GM19351 (cell line): ENCODE measurements at regions not wholly inside any gene's neighbourhood (a gene's known extent, or its start where the extent isn't known, plus 50 kb on each side); places are given as distances from the start of the nearest gene placed in this dataset.

Experiments used
- ATAC-seq: cut with Tn5 transposase; IDR thresholded peaks from one replicate; pipeline ENCODE4 v1.9.1; 2021; ENCODE audit warnings: mild to moderate bottlenecking, moderate library complexity; ENCODE audit not compliant: unreplicated experiment

GRCh38 chr7:19448091-19448490 lies 260.7 kb downstream of the POLR1F start:
- no peak for ATAC-seq

DNA sequence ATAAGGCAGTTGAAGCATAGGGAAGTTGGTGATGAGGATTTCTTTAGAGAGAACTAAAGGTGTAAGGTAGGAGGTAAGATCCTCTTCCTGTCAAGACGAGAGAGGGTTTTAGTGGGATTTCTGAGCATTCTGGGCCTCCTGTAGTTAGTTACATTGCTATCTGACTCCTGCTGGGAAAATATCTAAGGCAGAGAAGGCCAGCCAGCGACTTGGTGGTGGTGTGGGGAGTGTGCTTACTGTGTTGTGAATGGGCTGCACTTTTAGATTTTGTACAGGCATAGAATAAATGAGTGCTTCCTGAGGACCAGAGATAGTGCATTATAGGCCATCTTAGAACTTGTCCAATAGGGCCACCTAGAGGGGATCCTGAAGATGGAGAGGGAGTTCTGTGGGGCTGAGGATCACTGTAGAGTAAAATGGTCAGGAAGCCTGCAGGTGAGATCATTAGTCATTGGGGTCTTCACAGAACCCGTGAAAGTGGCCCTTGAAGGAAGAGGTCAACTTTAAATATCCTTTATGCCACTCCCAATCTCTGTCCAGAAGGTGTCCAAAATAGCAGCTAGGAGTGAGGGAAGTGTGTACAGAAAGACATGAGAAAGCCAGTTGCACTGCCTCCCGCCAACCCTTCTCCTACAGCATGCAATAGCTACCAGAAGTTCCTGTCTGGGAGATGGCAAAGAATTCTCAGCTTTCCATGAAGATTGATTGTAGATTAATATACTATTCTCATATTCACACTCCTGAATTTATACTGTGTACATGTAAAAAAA lies 266.6 kb downstream of the POLR1F start:
- peak; percentile 78 for ATAC-seq

DNA sequence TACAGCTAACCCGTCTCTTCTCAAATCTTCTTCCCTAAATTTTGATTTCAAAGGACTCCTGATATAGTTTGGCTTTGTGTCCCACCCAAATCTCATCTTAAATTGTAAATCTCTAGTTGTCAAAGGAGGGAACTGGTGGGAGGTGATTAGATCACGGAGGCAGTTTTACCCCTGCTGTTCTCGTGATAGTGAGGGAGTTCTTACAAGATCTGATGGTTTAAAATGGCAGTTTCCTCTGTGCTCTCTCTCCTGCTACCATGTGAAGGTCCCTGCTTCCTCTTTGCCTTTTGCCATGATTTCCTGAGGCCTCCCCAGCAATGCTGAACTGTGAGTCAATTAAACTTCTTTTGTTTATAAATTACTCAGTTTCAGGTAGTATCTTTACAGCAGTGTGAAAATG lies 269.3 kb downstream of the POLR1F start:
- no peak for ATAC-seq

- ATAC-seq, result no peak
These were observed 271.4 kb downstream of the POLR1F start for GRCh38 chr7:19437446-19437845.

- no peak for ATAC-seq
These were observed 280.9 kb downstream of the POLR1F start for GRCh38 chr7:19427944-19428343.

- no peak for ATAC-seq
These were observed 276.6 kb upstream of the FERD3L start for GRCh38 chr7:19421861-19422260.

GRCh38 chr7:19417231-19417630 lies 272.0 kb upstream of the FERD3L start:
- no peak for ATAC-seq

DNA sequence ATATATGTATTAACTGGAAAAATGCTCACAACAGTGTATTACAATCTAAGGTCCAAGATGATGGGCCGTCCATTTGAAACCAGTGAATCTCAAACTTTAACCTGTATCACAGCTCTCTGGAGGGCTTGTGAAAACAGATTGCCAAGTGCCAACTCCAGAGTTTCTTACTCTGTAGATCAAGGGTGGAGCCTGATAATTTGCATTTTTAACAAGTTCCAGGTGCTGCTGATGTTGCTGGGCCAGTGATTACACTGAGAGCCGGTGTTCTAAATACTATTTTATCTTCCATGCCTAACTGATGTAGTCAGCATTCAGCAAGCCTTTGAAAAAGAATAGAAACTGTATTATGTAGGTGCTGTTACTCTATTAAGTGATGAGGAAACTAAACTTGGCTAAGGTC lies 269.9 kb upstream of the FERD3L start:
- no peak for ATAC-seq

DNA sequence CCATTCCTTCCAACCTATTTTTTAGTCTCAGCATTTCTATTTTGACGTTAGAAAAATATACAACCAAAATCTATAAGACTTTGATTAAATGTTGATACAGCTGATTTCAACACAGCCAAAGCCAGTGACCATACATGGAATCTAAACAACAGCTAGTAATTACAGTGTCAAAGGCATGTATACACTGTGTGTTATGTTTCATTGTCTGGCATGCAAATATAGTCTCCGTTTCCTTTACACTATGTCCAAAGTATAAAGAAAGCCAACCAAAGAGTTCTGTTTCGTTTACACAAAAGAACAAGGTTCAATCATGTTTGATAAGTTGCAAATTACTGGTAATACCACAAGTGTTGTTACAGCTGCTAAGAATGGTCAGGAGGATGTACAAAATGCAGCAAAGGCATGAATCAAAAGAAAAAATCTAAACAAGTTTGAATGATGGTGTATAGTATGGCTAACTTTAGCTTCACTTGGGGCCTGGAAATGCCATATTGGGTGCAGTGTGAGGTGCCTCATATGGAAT lies 268.3 kb upstream of the FERD3L start:
- ATAC-seq, result no peak

DNA sequence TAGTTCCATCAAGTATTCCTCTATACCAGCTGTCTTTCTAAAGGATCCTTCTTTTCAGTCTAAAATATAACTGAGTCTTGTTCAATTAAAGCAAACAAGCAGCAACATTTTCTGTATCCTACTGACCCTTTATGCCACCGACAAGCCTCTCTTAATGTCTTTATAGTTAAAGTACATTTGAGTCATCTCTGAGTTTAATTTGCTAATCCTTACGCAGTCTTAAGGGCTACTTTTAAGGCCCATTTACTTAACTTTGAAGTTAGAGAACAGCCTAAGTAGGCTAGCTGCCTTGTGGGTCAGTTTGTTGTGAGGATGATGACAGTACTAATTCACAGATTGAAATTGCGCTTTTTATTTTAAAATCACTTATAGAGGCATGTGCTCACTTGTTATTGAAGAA lies 265.5 kb upstream of the FERD3L start:
- ATAC-seq, result no peak

DNA sequence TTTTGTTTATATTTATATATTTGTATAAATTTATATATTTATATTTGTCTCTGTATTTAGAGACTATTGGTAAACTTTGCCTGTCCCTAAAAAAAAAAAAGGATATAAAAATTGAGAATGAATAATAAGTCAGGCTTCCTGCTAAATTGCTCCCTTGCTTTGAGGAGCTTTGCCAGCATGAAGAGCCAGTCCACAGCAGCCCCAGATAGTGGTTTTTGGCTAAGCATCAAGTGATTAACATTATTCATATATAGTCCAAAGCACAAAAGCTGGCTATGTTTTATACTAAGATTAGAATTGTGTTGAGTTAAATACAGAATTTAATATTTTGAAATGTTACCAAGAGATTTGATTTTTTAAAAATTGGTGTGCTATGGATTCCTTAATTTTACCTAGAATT lies 264.9 kb upstream of the FERD3L start:
- ATAC-seq, result no peak

GRCh38 chr7:19408706-19409220 lies 263.5 kb upstream of the FERD3L start:
- no peak for ATAC-seq

DNA sequence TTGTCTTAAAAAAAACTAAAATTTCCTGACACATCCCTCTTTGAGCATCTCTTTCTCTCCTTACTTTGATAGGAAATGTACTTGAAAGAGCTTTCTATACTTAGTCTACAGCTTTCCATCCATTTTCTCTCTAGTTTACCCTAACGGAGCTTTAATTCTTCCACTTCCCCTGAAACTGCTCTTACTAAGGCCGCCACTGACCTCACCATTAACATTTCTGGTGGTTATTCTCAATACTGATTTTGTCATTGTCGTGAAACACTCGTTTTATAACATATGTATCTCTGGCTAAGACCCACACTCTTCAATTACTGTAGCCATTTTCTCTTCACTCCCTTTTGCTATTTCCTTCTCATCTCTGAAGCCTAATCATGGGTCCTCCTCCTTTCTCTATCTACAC lies 262.0 kb upstream of the FERD3L start:
- peak; percentile 80 for ATAC-seq

- no peak for ATAC-seq
These were observed 260.3 kb upstream of the FERD3L start for GRCh38 chr7:19405541-19405940.

- ATAC-seq, result no peak
These were observed 259.7 kb upstream of the FERD3L start for GRCh38 chr7:19404912-19405329.

GRCh38 chr7:19403691-19404090 lies 258.5 kb upstream of the FERD3L start:
- ATAC-seq, result no peak

DNA sequence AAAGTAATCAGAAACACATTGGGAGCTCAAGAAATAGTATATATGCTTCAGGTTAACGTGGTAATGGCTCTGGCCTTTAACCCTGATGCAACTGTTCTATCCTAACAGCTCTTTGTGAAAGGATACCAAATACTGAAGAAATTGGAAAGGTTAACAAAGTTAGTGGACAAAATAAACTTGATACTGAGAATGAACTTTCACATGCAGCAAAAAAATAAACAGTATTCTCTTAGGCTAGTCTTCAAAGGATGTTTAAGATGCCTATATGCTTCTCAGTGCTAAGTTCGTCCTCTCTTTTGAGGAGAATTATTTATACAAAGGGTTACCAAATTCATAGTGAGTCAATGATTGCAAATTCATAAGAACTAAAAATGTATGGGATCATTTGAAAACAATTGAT lies 256.2 kb upstream of the FERD3L start:
- ATAC-seq, result no peak

- no peak for ATAC-seq
These were observed 255.6 kb upstream of the FERD3L start for GRCh38 chr7:19400758-19401254.

GRCh38 chr7:19397911-19398310 lies 252.7 kb upstream of the FERD3L start:
- peak; percentile 98 for ATAC-seq

DNA sequence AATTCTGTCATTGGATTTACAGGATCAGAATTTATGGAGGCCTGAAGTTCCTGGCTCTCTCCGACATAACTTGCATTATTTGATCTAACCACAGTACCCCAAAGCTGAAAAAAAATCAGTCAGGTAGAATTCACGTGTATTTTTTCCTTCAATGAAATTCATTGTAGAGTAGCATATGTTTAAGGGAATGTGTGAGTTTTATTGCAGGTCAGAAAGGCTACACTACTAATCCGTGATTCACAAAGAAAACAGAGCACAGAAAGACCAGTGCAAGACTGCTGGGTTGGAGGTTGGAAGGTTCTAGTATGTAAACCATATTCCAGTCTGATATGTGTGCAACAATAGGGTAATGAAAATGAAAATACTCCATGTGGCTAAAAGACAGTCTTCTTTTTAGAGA lies 247.0 kb upstream of the FERD3L start:
- ATAC-seq, result no peak

DNA sequence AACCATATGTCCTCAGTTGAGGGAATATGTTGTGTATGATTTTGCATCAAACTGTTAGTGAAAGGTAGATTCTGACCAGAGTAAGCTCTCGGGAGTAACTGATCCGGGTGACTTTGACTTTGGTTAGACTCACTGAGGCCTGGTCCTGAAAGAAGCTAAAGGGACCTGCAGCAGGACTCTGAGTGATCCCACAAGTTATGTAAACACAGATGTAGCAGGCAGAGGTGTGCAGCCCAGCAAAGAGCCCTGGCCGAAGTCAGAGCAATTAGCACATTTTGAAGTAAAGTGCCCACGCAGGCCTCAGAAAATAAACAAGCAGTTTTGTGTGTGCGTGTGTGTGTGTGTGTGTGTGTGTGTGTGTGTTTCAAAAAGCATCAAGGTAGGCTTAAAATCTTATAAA lies 245.6 kb upstream of the FERD3L start:
- ATAC-seq, result no peak

DNA sequence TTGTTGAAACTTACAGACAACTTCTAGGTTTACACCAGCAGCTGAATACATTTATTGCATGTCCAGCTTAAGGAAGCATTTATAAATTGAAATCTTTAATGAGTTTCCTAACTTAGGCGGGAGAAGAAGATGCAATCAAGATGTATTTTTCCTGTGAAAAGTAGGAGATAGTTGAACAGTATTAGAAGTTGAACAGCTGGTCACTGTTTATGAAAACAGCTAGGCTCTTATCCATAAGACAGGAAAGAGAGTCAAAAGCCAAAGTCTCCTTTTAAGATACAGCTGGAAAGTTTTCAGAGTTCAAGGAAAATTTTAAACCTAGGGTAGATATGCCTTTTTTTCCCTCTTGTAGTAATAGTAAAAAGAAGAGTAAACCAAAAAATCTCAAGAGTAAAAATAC lies 236.1 kb upstream of the FERD3L start:
- ATAC-seq, result no peak

GRCh38 chr7:19378345-19378714 lies 233.1 kb upstream of the FERD3L start:
- no peak for ATAC-seq
